HEK293 (cell line): ENCODE measurements at regions not wholly inside any gene's neighbourhood (a gene's known extent, or its start where the extent isn't known, plus 50 kb on each side); places are given as distances from the start of the nearest gene placed in this dataset.

ENCODE experiments used
- BCL11B ChIP-seq: fragments of 450-650 bp; formaldehyde crosslinking; IDR thresholded peaks from 2 replicates; pipeline ENCODE4 v1.5.1; 2016; ENCODE audit warnings: low read depth, missing biosample characterization, missing genetic modification characterization
- CTCF ChIP-seq: fragments of 450-650 bp; formaldehyde crosslinking; IDR thresholded peaks from 2 replicates; pipeline ENCODE4 v1.5.1; 2016; ENCODE audit warnings: missing biosample characterization, missing genetic modification characterization
- PRDM10 ChIP-seq: fragments of 450-650 bp; formaldehyde crosslinking; IDR thresholded peaks from 2 replicates; pipeline ENCODE4 v1.5.1; 2016; ENCODE audit warnings: missing biosample characterization, missing genetic modification characterization
- SP2 ChIP-seq: fragments of 450-650 bp; formaldehyde crosslinking; IDR thresholded peaks from 2 replicates; pipeline ENCODE4 v1.5.1; 2016; ENCODE audit warnings: missing biosample characterization, missing genetic modification characterization
- TCF7L2 ChIP-seq: IDR thresholded peaks from 2 replicates; pipeline ENCODE4 v1.6.1; 2011; ENCODE audit warnings: low read depth, mild to moderate bottlenecking, inconsistent platforms, low read length, moderate library complexity, borderline replicate concordance
- TRIM28 ChIP-seq: IDR thresholded peaks from 2 replicates; pipeline ENCODE4 v1.6.1; 2011; ENCODE audit warnings: low read length, control low read depth, borderline replicate concordance
- YY1 ChIP-seq: fragments of 450-650 bp; formaldehyde crosslinking; IDR thresholded peaks from 2 replicates; pipeline ENCODE4 v1.5.1; 2018; ENCODE audit warnings: missing biosample characterization, missing genetic modification characterization
- ZBTB1 ChIP-seq: fragments of 450-650 bp; formaldehyde crosslinking; IDR thresholded peaks from 2 replicates; pipeline ENCODE4 v1.5.1; 2016; ENCODE audit warnings: missing biosample characterization, missing genetic modification characterization
- ZFP41 ChIP-seq: fragments of 450-650 bp; formaldehyde crosslinking; IDR thresholded peaks from 2 replicates; pipeline ENCODE4 v1.5.1; 2016; ENCODE audit warnings: missing biosample characterization, missing genetic modification characterization, borderline replicate concordance
- ZFP69B ChIP-seq: fragments of 450-650 bp; formaldehyde crosslinking; IDR thresholded peaks from 2 replicates; pipeline ENCODE4 v1.5.1; 2016; ENCODE audit warnings: missing biosample characterization, missing genetic modification characterization
- ZNF169 ChIP-seq: fragments of 450-650 bp; formaldehyde crosslinking; IDR thresholded peaks from 2 replicates; pipeline ENCODE4 v1.5.1; 2016; ENCODE audit warnings: missing biosample characterization, missing genetic modification characterization
- ZNF24 ChIP-seq: fragments of 450-650 bp; formaldehyde crosslinking; IDR thresholded peaks from 2 replicates; pipeline ENCODE4 v1.5.1; 2016; ENCODE audit warnings: missing biosample characterization, missing genetic modification characterization
- ZNF248 ChIP-seq: fragments of 450-650 bp; formaldehyde crosslinking; IDR thresholded peaks from 2 replicates; pipeline ENCODE4 v1.5.1; 2017; ENCODE audit warnings: missing biosample characterization, missing genetic modification characterization
- ZNF548 ChIP-seq: fragments of 450-650 bp; formaldehyde crosslinking; IDR thresholded peaks from 2 replicates; pipeline ENCODE4 v1.5.1; 2016; ENCODE audit warnings: missing biosample characterization, missing genetic modification characterization
- ZNF670 ChIP-seq: fragments of 450-650 bp; formaldehyde crosslinking; IDR thresholded peaks from 2 replicates; pipeline ENCODE4 v1.5.1; 2016; ENCODE audit warnings: missing biosample characterization, missing genetic modification characterization, low read depth
- ZNF830 ChIP-seq: fragments of 450-650 bp; IDR thresholded peaks from 2 replicates; pipeline ENCODE4 v1.5.0; 2018; ENCODE audit warnings: missing biosample characterization, missing genetic modification characterization, low read depth, mild to moderate bottlenecking, moderate library complexity
- ZSCAN16 ChIP-seq: fragments of 450-650 bp; formaldehyde crosslinking; IDR thresholded peaks from 2 replicates; pipeline ENCODE4 v1.5.1; 2016; ENCODE audit warnings: missing biosample characterization, missing genetic modification characterization
- ZSCAN23 ChIP-seq: fragments of 450-650 bp; formaldehyde crosslinking; IDR thresholded peaks from 2 replicates; pipeline ENCODE4 v1.5.1; 2016; ENCODE audit warnings: missing biosample characterization, missing genetic modification characterization
- ZXDB ChIP-seq: fragments of 450-650 bp; formaldehyde crosslinking; IDR thresholded peaks from 2 replicates; pipeline ENCODE4 v1.5.1; 2016; ENCODE audit warnings: missing biosample characterization, missing genetic modification characterization
- TF ChIP-seq, protein P1 (sequence below): fragments of 450-650 bp; IDR thresholded peaks from 2 replicates; pipeline ENCODE4 v1.5.1; 2018; ENCODE audit warnings: missing biosample characterization, mild to moderate bottlenecking, missing genetic modification characterization
- TF ChIP-seq, protein P2 (sequence below): fragments of 450-650 bp; formaldehyde crosslinking; conservative IDR thresholded peaks from 2 replicates; pipeline ENCODE4 v1.5.1; 2016; ENCODE audit warnings: low read depth, missing biosample characterization, missing genetic modification characterization
- TF ChIP-seq, protein P3 (sequence below): fragments of 450-650 bp; formaldehyde crosslinking; IDR thresholded peaks from 2 replicates; pipeline ENCODE4 v1.5.1; 2016; ENCODE audit warnings: missing biosample characterization, missing genetic modification characterization, low read depth

GRCh38 chr6:132973514-132973993, 159.2 kb downstream of the RPS12 start (continued):
- TF ChIP-seq CTCF (no peak), ZFP69B (tag by site-specific recombination) (no peak), SP2 (tag by site-specific recombination) (no peak), ZFP41 (tag by site-specific recombination) (no peak), ZNF830 (tag by site-specific recombination) (no peak), ZNF24 (tag by site-specific recombination) (no peak), YY1 (peak; percentile 58), TCF7L2 (no peak), ZXDB (tag by site-specific recombination) (peak; percentile 67), PRDM10 (tag by site-specific recombination) (no peak), ZSCAN16 (tag by site-specific recombination) (no peak), ZSCAN23 (tag by site-specific recombination) (no peak), ZNF670 (no peak), ZNF248 (tag by site-specific recombination) (no peak), TRIM28 (no peak), ZNF169 (tag by site-specific recombination) (no peak), BCL11B (tag by site-specific recombination) (no peak), ZNF548 (tag by site-specific recombination) (no peak), ZBTB1 (tag by site-specific recombination) (no peak)
- TF ChIP-seq, protein P1, sequence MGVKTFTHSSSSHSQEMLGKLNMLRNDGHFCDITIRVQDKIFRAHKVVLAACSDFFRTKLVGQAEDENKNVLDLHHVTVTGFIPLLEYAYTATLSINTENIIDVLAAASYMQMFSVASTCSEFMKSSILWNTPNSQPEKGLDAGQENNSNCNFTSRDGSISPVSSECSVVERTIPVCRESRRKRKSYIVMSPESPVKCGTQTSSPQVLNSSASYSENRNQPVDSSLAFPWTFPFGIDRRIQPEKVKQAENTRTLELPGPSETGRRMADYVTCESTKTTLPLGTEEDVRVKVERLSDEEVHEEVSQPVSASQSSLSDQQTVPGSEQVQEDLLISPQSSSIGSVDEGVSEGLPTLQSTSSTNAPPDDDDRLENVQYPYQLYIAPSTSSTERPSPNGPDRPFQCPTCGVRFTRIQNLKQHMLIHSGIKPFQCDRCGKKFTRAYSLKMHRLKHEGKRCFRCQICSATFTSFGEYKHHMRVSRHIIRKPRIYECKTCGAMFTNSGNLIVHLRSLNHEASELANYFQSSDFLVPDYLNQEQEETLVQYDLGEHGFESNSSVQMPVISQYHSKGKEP = peak; percentile 91
- TF ChIP-seq, protein P2, sequence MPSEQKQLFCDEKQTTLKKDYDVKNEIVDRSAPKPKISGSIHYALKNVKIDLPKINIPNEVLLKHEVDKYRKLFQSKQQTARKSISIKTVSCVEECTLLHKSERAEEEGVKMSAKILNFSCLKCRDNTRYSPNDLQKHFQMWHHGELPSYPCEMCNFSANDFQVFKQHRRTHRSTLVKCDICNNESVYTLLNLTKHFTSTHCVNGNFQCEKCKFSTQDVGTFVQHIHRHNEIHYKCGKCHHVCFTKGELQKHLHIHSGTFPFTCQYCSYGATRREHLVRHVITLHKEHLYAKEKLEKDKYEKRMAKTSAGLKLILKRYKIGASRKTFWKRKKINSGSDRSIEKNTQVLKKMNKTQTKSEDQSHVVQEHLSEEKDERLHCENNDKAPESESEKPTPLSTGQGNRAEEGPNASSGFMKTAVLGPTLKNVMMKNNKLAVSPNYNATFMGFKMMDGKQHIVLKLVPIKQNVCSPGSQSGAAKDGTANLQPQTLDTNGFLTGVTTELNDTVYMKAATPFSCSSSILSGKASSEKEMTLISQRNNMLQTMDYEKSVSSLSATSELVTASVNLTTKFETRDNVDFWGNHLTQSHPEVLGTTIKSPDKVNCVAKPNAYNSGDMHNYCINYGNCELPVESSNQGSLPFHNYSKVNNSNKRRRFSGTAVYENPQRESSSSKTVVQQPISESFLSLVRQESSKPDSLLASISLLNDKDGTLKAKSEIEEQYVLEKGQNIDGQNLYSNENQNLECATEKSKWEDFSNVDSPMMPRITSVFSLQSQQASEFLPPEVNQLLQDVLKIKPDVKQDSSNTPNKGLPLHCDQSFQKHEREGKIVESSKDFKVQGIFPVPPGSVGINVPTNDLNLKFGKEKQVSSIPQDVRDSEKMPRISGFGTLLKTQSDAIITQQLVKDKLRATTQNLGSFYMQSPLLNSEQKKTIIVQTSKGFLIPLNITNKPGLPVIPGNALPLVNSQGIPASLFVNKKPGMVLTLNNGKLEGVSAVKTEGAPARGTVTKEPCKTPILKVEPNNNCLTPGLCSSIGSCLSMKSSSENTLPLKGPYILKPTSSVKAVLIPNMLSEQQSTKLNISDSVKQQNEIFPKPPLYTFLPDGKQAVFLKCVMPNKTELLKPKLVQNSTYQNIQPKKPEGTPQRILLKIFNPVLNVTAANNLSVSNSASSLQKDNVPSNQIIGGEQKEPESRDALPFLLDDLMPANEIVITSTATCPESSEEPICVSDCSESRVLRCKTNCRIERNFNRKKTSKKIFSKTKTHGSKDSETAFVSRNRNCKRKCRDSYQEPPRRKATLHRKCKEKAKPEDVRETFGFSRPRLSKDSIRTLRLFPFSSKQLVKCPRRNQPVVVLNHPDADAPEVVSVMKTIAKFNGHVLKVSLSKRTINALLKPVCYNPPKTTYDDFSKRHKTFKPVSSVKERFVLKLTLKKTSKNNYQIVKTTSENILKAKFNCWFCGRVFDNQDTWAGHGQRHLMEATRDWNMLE (tag by site-specific recombination) = no peak
- TF ChIP-seq, protein P3, sequence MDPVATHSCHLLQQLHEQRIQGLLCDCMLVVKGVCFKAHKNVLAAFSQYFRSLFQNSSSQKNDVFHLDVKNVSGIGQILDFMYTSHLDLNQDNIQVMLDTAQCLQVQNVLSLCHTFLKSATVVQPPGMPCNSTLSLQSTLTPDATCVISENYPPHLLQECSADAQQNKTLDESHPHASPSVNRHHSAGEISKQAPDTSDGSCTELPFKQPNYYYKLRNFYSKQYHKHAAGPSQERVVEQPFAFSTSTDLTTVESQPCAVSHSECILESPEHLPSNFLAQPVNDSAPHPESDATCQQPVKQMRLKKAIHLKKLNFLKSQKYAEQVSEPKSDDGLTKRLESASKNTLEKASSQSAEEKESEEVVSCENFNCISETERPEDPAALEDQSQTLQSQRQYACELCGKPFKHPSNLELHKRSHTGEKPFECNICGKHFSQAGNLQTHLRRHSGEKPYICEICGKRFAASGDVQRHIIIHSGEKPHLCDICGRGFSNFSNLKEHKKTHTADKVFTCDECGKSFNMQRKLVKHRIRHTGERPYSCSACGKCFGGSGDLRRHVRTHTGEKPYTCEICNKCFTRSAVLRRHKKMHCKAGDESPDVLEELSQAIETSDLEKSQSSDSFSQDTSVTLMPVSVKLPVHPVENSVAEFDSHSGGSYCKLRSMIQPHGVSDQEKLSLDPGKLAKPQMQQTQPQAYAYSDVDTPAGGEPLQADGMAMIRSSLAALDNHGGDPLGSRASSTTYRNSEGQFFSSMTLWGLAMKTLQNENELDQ (tag by site-specific recombination) = no peak
